ENCODE measurements at regions not wholly inside any gene's neighbourhood (a gene's known extent, or its start where the extent isn't known, plus 50 kb on each side); places are given as distances from the start of the nearest gene placed in this dataset.

- DNase-seq (no peak), ATAC-seq (no peak)
- H3K4me3 ChIP-seq = no peak overlapping the region
- no peaks in the 10 kb centered on the region for H3K4me1 ChIP-seq
- no peaks in the 10 kb centered on the region for H3K9me3 ChIP-seq
- H3K27ac ChIP-seq = no peak overlapping the region
- no peaks in the 10 kb centered on the region for H3K36me3 ChIP-seq
- intact Hi-C loops (cut with DNase I) = no loop called here
- TF ChIP-seq POLR2A (IDR thresholded peaks at IDR 0.05) (no peak), CTCF (IDR thresholded peaks at IDR 0.05) (no peak)
- whole genome bisulfite sequencing (ENCODE audit: insufficient coverage, low coverage, low lambda C conversion rate, missing lambda C conversion rate) = 52% methylated on average over 4 of the region's 4 CpGs
- no peaks in the 10 kb centered on the region for H3K27me3 ChIP-seq
Measured at GRCh38 chr6:165820407-165820806, 157.4 kb upstream of the PDE10A start.

- ATAC-seq (peak; percentile 51 to 83 (median 72)), DNase-seq (peak in 1 of 3 donors; percentile 60)
- no peaks in the 10 kb centered on the region for H3K9me3 ChIP-seq
- H3K4me3 ChIP-seq = no peak overlapping the region
- H3K36me3 ChIP-seq = no peaks in the 10 kb centered on the region
- H3K4me1 ChIP-seq = no peaks in the 10 kb centered on the region
- intact Hi-C loops (cut with DNase I) = no loop called here
- 14% methylated on average over 18 of the region's 21 CpGs for WGBS (ENCODE audit: insufficient coverage, low coverage, low lambda C conversion rate, missing lambda C conversion rate)
- no peak for TF ChIP-seq POLR2A (IDR thresholded peaks at IDR 0.05)
- no peak for TF ChIP-seq CTCF (IDR thresholded peaks at IDR 0.05)
- H3K27me3 ChIP-seq = no peaks in the 10 kb centered on the region
- no peak overlapping the region for H3K27ac ChIP-seq
Measured at GRCh38 chr6:165819394-165819793, 156.4 kb upstream of the PDE10A start.

- Histone ChIP-seq H3K27ac (no peak overlapping the region), H3K27me3 (no peaks in the 10 kb centered on the region), H3K9me3 (no peaks in the 10 kb centered on the region), H3K4me3 (no peak overlapping the region), H3K4me1 (no peaks in the 10 kb centered on the region), H3K36me3 (no peaks in the 10 kb centered on the region)
- 47% methylated on average over 4 of the region's 4 CpGs for WGBS (ENCODE audit: insufficient coverage, low coverage, low lambda C conversion rate, missing lambda C conversion rate)
- no peak for ATAC-seq
- intact Hi-C loops (cut with DNase I) = no loop called here
- no peak for DNase-seq
- TF ChIP-seq POLR2A (IDR thresholded peaks at IDR 0.05) = no peak
- no peak for TF ChIP-seq CTCF (IDR thresholded peaks at IDR 0.05)
Measured at GRCh38 chr6:165818200-165818599, 155.2 kb upstream of the PDE10A start.

GRCh38 chr6:165817771-165818170, 154.7 kb upstream of the PDE10A start:
- DNase-seq = no peak
- WGBS (ENCODE audit: insufficient coverage, low coverage, low lambda C conversion rate, missing lambda C conversion rate) = 70% methylated on average over 4 of the region's 7 CpGs
- Histone ChIP-seq H3K9me3 (no peaks in the 10 kb centered on the region), H3K4me1 (no peaks in the 10 kb centered on the region), H3K27me3 (no peaks in the 10 kb centered on the region), H3K4me3 (no peak overlapping the region), H3K27ac (no peak overlapping the region), H3K36me3 (no peaks in the 10 kb centered on the region)
- no peak for TF ChIP-seq CTCF (IDR thresholded peaks at IDR 0.05)
- no peak for TF ChIP-seq POLR2A (IDR thresholded peaks at IDR 0.05)
- no peak for ATAC-seq
- intact Hi-C loops (cut with DNase I) = no loop called here

GRCh38 chr6:165817148-165817547, 154.1 kb upstream of the PDE10A start:
- Histone ChIP-seq H3K4me1 (no peaks in the 10 kb centered on the region), H3K36me3 (no peaks in the 10 kb centered on the region), H3K27me3 (no peaks in the 10 kb centered on the region), H3K4me3 (no peak overlapping the region), H3K27ac (no peak overlapping the region), H3K9me3 (no peaks in the 10 kb centered on the region)
- WGBS (ENCODE audit: insufficient coverage, low coverage, low lambda C conversion rate, missing lambda C conversion rate) = 82% methylated on average over 2 of the region's 3 CpGs
- intact Hi-C loops (cut with DNase I) = no loop called here
- TF ChIP-seq POLR2A (IDR thresholded peaks at IDR 0.05) (no peak), CTCF (IDR thresholded peaks at IDR 0.05) (no peak)
- no peak for ATAC-seq
- no peak for DNase-seq

Data from right lobe of liver (tissue), 6 donors.